ENCODE measurements at regions not wholly inside any gene's neighbourhood (a gene's known extent, or its start where the extent isn't known, plus 50 kb on each side); places are given as distances from the start of the nearest gene placed in this dataset.

GRCh38 chr5:143976055-143976454 is 164.1 kb downstream of the HMHB1 start:
- no peak for TF ChIP-seq CTCF (IDR thresholded peaks at IDR 0.05)
- intact Hi-C loops (cut with micrococcal nuclease), result no loop called here

GRCh38 chr5:143977891-143978461 is 166.0 kb downstream of the HMHB1 start:
- Histone ChIP-seq H3K4me3 (replicated peaks in 1 of 3; ENCODE audit: low read depth in 2 of 3, low read length in 3 of 3) (no peak overlapping the region), H4K20me1 (ENCODE audit: insufficient read depth, low read length) (no peaks in the 10 kb centered on the region), H3K4me1 (ENCODE audit: control insufficient read depth in 1 of 2, insufficient read depth in 2 of 2, low read length in 2 of 2) (no peaks in the 10 kb centered on the region), H3K27ac (ENCODE audit: low read depth in 1 of 2, low read length in 2 of 2) (no peak overlapping the region), H3K4me2 (replicated peaks; ENCODE audit: extremely low read depth, low read length, poor library complexity, severe bottlenecking) (no peak overlapping the region), H3K27me3 (ENCODE audit: control insufficient read depth in 2 of 2, insufficient read depth in 2 of 2, low read length in 2 of 2) (peaks cover 0 to 2% of the 10 kb centered on the region in 2 donors), H3K9me3 (replicated peaks in 1 of 2; ENCODE audit: control insufficient read depth in 1 of 2, insufficient read depth in 1 of 2, low read length in 2 of 2) (no peaks in the 10 kb centered on the region), H3K36me3 (replicated peaks in 1 of 2; ENCODE audit: control insufficient read depth in 1 of 2, insufficient read depth in 2 of 2, low read length in 2 of 2) (no peaks in the 10 kb centered on the region), H3K79me2 (ENCODE audit: insufficient read depth, low read length) (no peaks in the 10 kb centered on the region), H2AFZ (ENCODE audit: insufficient read depth, low read depth, low read length, poor library complexity, severe bottlenecking) (no peak overlapping the region), H3K9ac (ENCODE audit: insufficient read depth, low read length, poor library complexity, severe bottlenecking) (no peak overlapping the region)
- no peak for TF ChIP-seq CTCF (IDR thresholded peaks at IDR 0.05)
- no peak overlapping the region for H3K27ac Mint-ChIP-seq
- intact Hi-C loops (cut with micrococcal nuclease), result no loop called here
- peaks cover 0 to 5% (median 1%) of the 10 kb centered on the region in 3 donors for H3K27me3 Mint-ChIP-seq (ENCODE audit: low read depth in 3 of 3)
- H3K36me3 Mint-ChIP-seq, result no peaks in the 10 kb centered on the region
- peaks cover 0 to 1% (median 0%) of the 10 kb centered on the region in 7 donors for H3K9me3 Mint-ChIP-seq
- no CpG with 5 or more reads among the region's 1 CpG for WGBS (ENCODE audit: insufficient coverage)
- no peak overlapping the region for H3K4me3 Mint-ChIP-seq
- peaks cover 1% of the 10 kb centered on the region for H3K4me1 Mint-ChIP-seq
- no peak for DNase-seq

More at GRCh38 chr5:143976055-143976454, 164.1 kb downstream of the HMHB1 start:
- Histone ChIP-seq H3K4me2 (replicated peaks; ENCODE audit: extremely low read depth, low read length, poor library complexity, severe bottlenecking) (no peak overlapping the region), H3K9me3 (replicated peaks in 1 of 2; ENCODE audit: control insufficient read depth in 1 of 2, insufficient read depth in 1 of 2, low read length in 2 of 2) (no peaks in the 10 kb centered on the region), H3K27ac (ENCODE audit: low read depth in 1 of 2, low read length in 2 of 2) (no peak overlapping the region), H2AFZ (ENCODE audit: insufficient read depth, low read depth, low read length, poor library complexity, severe bottlenecking) (no peak overlapping the region), H3K27me3 (ENCODE audit: control insufficient read depth in 2 of 2, insufficient read depth in 2 of 2, low read length in 2 of 2) (peaks cover 0 to 2% of the 10 kb centered on the region in 2 donors), H3K79me2 (ENCODE audit: insufficient read depth, low read length) (no peaks in the 10 kb centered on the region), H3K9ac (ENCODE audit: insufficient read depth, low read length, poor library complexity, severe bottlenecking) (no peak overlapping the region), H3K4me3 (replicated peaks in 1 of 3; ENCODE audit: low read depth in 2 of 3, low read length in 3 of 3) (no peak overlapping the region), H3K4me1 (ENCODE audit: control insufficient read depth in 1 of 2, insufficient read depth in 2 of 2, low read length in 2 of 2) (no peaks in the 10 kb centered on the region), H4K20me1 (ENCODE audit: insufficient read depth, low read length) (no peaks in the 10 kb centered on the region), H3K36me3 (replicated peaks in 1 of 2; ENCODE audit: control insufficient read depth in 1 of 2, insufficient read depth in 2 of 2, low read length in 2 of 2) (no peaks in the 10 kb centered on the region)
- peaks cover 0 to 3% (median 0%) of the 10 kb centered on the region in 7 donors for H3K9me3 Mint-ChIP-seq
- no CpG with 5 or more reads among the region's 1 CpG for WGBS (ENCODE audit: insufficient coverage)
- H3K36me3 Mint-ChIP-seq, result no peaks in the 10 kb centered on the region
- H3K27me3 Mint-ChIP-seq (ENCODE audit: low read depth in 3 of 3), result peaks cover 0 to 4% (median 1%) of the 10 kb centered on the region in 3 donors
- H3K4me1 Mint-ChIP-seq, result peaks cover 7% of the 10 kb centered on the region
- no peak overlapping the region for H3K27ac Mint-ChIP-seq
- no peak for DNase-seq
- H3K4me3 Mint-ChIP-seq, result no peak overlapping the region
